Neural cell (in vitro differentiated cells): ENCODE measurements at regions not wholly inside any gene's neighbourhood (a gene's known extent, or its start where the extent isn't known, plus 50 kb on each side); places are given as distances from the start of the nearest gene placed in this dataset.

ENCODE experiments used
- H2AFZ ChIP-seq: fragments of 200-600, 300-800 bp; sonication (generic), shearing (Covaris generic); 2 replicates; pipeline ENCODE4 v1.6.0; 2014; ENCODE audit warnings: low read depth, mild to moderate bottlenecking, antibody characterized with exemption, low read length, moderate library complexity
- H3F3A ChIP-seq: fragments of 200-600 bp; shearing (Covaris generic); 2 replicates; pipeline ENCODE4 v1.6.1; 2016; ENCODE audit warnings: mild to moderate bottlenecking, moderate library complexity, mixed read lengths, antibody characterized with exemption, low read length; ENCODE audit not compliant: insufficient read depth, poor library complexity, severe bottlenecking
- H3K27ac ChIP-seq: fragments of 200-600, 300-800 bp; sonication (generic), shearing (Covaris generic); 2 replicates; pipeline ENCODE4 v1.5.1; 2014; ENCODE audit warnings: mild to moderate bottlenecking, low read length, moderate library complexity
- H3K27me3 ChIP-seq: fragments of 300-800, 200-600 bp; sonication (generic), shearing (Covaris generic); 2 replicates; pipeline ENCODE4 v1.6.0; 2014; ENCODE audit warnings: mild to moderate bottlenecking, low read depth, low read length, moderate library complexity; ENCODE audit not compliant: insufficient read depth
- H3K36me3 ChIP-seq: fragments of 300-800, 200-600 bp; sonication (generic), shearing (Covaris generic); 2 replicates; pipeline ENCODE4 v1.5.1; 2014; ENCODE audit warnings: mild to moderate bottlenecking, antibody characterized with exemption, low read length, moderate library complexity; ENCODE audit not compliant: insufficient read depth
- H3K4me2 ChIP-seq: fragments of 300-800, 200-600 bp; sonication (generic), shearing (Covaris generic); 2 replicates; pipeline ENCODE4 v1.6.0; 2014; ENCODE audit warnings: mild to moderate bottlenecking, low read length
- H3K4me3 ChIP-seq: fragments of 300-800, 200-600 bp; sonication (generic), shearing (Covaris generic); 2 replicates; pipeline ENCODE4 v1.5.1; 2014; ENCODE audit warnings: mild to moderate bottlenecking, low read length, moderate library complexity
- H3K79me2 ChIP-seq: fragments of 200-600 bp; shearing (Covaris generic); replicated peaks from 2 replicates; pipeline ENCODE4 v1.6.0; 2014; ENCODE audit warnings: mild to moderate bottlenecking, low read length, moderate library complexity; ENCODE audit not compliant: insufficient read depth
- H3K9ac ChIP-seq: fragments of 300-800, 200-600 bp; sonication (generic), shearing (Covaris generic); 2 replicates; pipeline ENCODE4 v1.6.1; 2016; ENCODE audit warnings: mild to moderate bottlenecking, low read length, mixed read lengths
- H3K9me2 ChIP-seq: fragments of 200-600 bp; shearing (Covaris generic); 2 replicates; pipeline ENCODE4 v1.6.1; 2016; ENCODE audit warnings: mild to moderate bottlenecking, low read length, mixed read lengths; ENCODE audit not compliant: insufficient read depth
- H3K9me3 ChIP-seq: fragments of 200-600, 300-800 bp; sonication (generic), shearing (Covaris generic); 2 replicates; pipeline ENCODE4 v1.6.1; 2016; ENCODE audit warnings: mild to moderate bottlenecking, mixed run types, low read length, moderate library complexity, mixed read lengths
- H4K20me1 ChIP-seq: fragments of 200-600 bp; shearing (Covaris generic); 2 replicates; pipeline ENCODE4 v1.6.1; 2016; ENCODE audit warnings: mild to moderate bottlenecking, mixed run types; ENCODE audit not compliant: insufficient read depth
- EP300 ChIP-seq: fragments of 450-650 bp; conservative IDR thresholded peaks from 2 replicates; pipeline ENCODE4 v1.6.1; 2014; ENCODE audit warnings: antibody characterized with exemption, mild to moderate bottlenecking, moderate library complexity; ENCODE audit not compliant: poor library complexity, severe bottlenecking
- EZH2 ChIP-seq: fragments of 200-600, 300-800 bp; shearing (Covaris generic), sonication (generic); IDR thresholded peaks from 2 replicates; pipeline ENCODE4 v1.6.1; 2014; ENCODE audit warnings: antibody characterized with exemption, low read length, borderline replicate concordance, mild to moderate bottlenecking; ENCODE audit not compliant: insufficient read depth, poor library complexity, severe bottlenecking
- MXI1 ChIP-seq: fragments of 450-650 bp; conservative IDR thresholded peaks from 2 replicates; pipeline ENCODE4 v1.6.1; 2014; ENCODE audit warnings: antibody characterized with exemption, mild to moderate bottlenecking; ENCODE audit not compliant: poor library complexity, severe bottlenecking
- POLR2AphosphoS5 ChIP-seq: IDR thresholded peaks from 2 replicates; pipeline ENCODE4 v1.6.1; 2012
- RAD21 ChIP-seq: fragments of 450-650 bp; conservative IDR thresholded peaks from 2 replicates; pipeline ENCODE4 v1.6.1; 2014; ENCODE audit warnings: antibody characterized with exemption, mild to moderate bottlenecking, moderate library complexity
- SMC3 ChIP-seq: fragments of 450-650 bp; conservative IDR thresholded peaks from 2 replicates; pipeline ENCODE4 v1.6.1; 2014; ENCODE audit warnings: antibody characterized with exemption, mild to moderate bottlenecking, moderate library complexity; ENCODE audit not compliant: poor library complexity
- TAF1 ChIP-seq: IDR thresholded peaks from 2 replicates; pipeline ENCODE4 v1.6.1; 2012; ENCODE audit warnings: low read depth
- TF ChIP-seq, protein P1 (sequence below): fragments of 450-650 bp; IDR thresholded peaks from 2 replicates; pipeline ENCODE4 v1.5.1; 2014; ENCODE audit warnings: antibody characterized with exemption, mild to moderate bottlenecking, moderate library complexity; ENCODE audit not compliant: poor library complexity, severe bottlenecking
- TF ChIP-seq, protein P2 (sequence below): IDR thresholded peaks from 2 replicates; pipeline ENCODE4 v1.6.1; 2012; ENCODE audit warnings: borderline replicate concordance

DNA sequence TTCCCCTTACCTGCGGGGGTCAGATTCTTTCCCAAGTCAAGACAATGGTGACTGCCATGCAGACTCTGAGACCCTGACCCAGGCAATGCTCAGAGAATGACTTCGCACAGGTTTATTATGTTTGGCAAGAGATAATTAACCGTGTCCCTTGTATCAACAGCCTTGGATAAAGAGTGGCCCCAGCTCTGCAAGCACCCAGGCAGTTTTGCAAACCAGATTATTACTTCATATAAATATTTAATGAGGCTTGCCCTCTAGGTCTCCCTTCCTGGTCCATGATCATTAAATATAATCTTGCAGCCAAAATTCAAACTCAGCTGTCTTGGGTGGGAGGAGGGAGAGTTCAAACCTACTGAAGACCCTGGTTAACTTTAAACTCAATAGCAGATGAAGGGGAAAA, 156.5 kb downstream of the ANKRD60 start:
- Histone ChIP-seq H3K9me2 (no peaks in the 10 kb centered on the region), H3K36me3 (no peaks in the 10 kb centered on the region), H2AFZ (no peak overlapping the region), H3K9me3 (no peaks in the 10 kb centered on the region), H3K4me3 (no peak overlapping the region), H3K9ac (no peak overlapping the region), H3K4me2 (no peak overlapping the region), H4K20me1 (no peaks in the 10 kb centered on the region), H3K79me2 (no peaks in the 10 kb centered on the region), H3K27me3 (no peaks in the 10 kb centered on the region), H3K27ac (no peak overlapping the region), H3F3A (no peaks in the 10 kb centered on the region)
- TF ChIP-seq RAD21 (no peak), POLR2AphosphoS5 (no peak), EZH2 (no peak), EP300 (no peak), TAF1 (no peak), SMC3 (no peak), MXI1 (no peak)
- TF ChIP-seq, protein P1, sequence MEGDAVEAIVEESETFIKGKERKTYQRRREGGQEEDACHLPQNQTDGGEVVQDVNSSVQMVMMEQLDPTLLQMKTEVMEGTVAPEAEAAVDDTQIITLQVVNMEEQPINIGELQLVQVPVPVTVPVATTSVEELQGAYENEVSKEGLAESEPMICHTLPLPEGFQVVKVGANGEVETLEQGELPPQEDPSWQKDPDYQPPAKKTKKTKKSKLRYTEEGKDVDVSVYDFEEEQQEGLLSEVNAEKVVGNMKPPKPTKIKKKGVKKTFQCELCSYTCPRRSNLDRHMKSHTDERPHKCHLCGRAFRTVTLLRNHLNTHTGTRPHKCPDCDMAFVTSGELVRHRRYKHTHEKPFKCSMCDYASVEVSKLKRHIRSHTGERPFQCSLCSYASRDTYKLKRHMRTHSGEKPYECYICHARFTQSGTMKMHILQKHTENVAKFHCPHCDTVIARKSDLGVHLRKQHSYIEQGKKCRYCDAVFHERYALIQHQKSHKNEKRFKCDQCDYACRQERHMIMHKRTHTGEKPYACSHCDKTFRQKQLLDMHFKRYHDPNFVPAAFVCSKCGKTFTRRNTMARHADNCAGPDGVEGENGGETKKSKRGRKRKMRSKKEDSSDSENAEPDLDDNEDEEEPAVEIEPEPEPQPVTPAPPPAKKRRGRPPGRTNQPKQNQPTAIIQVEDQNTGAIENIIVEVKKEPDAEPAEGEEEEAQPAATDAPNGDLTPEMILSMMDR: no peak
- TF ChIP-seq, protein P2, sequence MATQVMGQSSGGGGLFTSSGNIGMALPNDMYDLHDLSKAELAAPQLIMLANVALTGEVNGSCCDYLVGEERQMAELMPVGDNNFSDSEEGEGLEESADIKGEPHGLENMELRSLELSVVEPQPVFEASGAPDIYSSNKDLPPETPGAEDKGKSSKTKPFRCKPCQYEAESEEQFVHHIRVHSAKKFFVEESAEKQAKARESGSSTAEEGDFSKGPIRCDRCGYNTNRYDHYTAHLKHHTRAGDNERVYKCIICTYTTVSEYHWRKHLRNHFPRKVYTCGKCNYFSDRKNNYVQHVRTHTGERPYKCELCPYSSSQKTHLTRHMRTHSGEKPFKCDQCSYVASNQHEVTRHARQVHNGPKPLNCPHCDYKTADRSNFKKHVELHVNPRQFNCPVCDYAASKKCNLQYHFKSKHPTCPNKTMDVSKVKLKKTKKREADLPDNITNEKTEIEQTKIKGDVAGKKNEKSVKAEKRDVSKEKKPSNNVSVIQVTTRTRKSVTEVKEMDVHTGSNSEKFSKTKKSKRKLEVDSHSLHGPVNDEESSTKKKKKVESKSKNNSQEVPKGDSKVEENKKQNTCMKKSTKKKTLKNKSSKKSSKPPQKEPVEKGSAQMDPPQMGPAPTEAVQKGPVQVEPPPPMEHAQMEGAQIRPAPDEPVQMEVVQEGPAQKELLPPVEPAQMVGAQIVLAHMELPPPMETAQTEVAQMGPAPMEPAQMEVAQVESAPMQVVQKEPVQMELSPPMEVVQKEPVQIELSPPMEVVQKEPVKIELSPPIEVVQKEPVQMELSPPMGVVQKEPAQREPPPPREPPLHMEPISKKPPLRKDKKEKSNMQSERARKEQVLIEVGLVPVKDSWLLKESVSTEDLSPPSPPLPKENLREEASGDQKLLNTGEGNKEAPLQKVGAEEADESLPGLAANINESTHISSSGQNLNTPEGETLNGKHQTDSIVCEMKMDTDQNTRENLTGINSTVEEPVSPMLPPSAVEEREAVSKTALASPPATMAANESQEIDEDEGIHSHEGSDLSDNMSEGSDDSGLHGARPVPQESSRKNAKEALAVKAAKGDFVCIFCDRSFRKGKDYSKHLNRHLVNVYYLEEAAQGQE: no peak

DNA sequence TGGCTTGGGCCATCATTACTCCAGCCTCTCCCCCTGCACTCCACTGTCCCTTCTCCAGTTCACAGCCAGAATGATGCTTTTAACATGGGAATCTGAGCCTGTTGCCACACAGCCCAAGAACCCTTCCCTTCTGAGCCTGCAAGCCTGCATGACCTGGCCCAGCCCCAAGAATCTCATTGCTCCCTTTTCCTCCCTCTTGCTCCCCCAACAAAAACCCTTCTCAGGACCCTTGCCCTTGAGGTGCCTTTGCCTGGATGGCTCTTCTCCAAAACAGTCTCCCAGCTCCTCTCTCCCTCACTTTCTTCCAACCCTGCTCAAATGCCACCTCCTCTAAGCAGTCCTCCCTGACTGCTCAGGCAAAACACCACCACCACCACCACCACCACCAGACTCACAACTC, 157.2 kb downstream of the ANKRD60 start:
- H3K9ac ChIP-seq: no peak overlapping the region
- no peaks in the 10 kb centered on the region for H3K9me3 ChIP-seq
- no peaks in the 10 kb centered on the region for H3K9me2 ChIP-seq

More for the DNA sequence above, 157.2 kb downstream of the ANKRD60 start:
- no peak overlapping the region for H3K27ac ChIP-seq
- H2AFZ ChIP-seq: no peak overlapping the region
- H3K27me3 ChIP-seq: no peaks in the 10 kb centered on the region
- TF ChIP-seq EZH2 (no peak), SMC3 (no peak), RAD21 (no peak), EP300 (no peak), TAF1 (no peak), POLR2AphosphoS5 (no peak), MXI1 (no peak)
- TF ChIP-seq, protein P2: no peak
- TF ChIP-seq, protein P1: no peak
- H3K36me3 ChIP-seq: no peaks in the 10 kb centered on the region
- H3K4me2 ChIP-seq: no peak overlapping the region
- H4K20me1 ChIP-seq: no peaks in the 10 kb centered on the region
- H3F3A ChIP-seq: no peaks in the 10 kb centered on the region
- H3K79me2 ChIP-seq: no peaks in the 10 kb centered on the region
- no peak overlapping the region for H3K4me3 ChIP-seq
